Stimulated activated CD8-positive, alpha-beta memory T cell treated with anti-CD3 and anti-CD28 coated beads, Interleukin-12 subunit alpha, Interleukin-12 subunit beta, amount 100 ng/mL, for 1 hour (primary cell): ENCODE measurements at regions not wholly inside any gene's neighbourhood (a gene's known extent, or its start where the extent isn't known, plus 50 kb on each side); places are given as distances from the start of the nearest gene placed in this dataset.
"Not testable (repeated sequence)": the region's sequence is repeated elsewhere in the genome, so short reads cannot be mapped to it uniquely, and the experiment has no call there.

ENCODE experiments used
- DNase-seq: peaks from one replicate; pipeline ENCODE4 v3.0.0-alpha.2; 2020; ENCODE audit warnings: low read depth

- no peak for DNase-seq
Measured at GRCh38 chr10:44172883-44173607, 211.9 kb downstream of the CXCL12 start.

- DNase-seq, result no peak
Measured at GRCh38 chr10:44171765-44172164, 213.1 kb downstream of the CXCL12 start.

- no peak for DNase-seq
Measured at GRCh38 chr10:44168478-44168877, 216.4 kb downstream of the CXCL12 start.

- DNase-seq, result no peak
Measured at GRCh38 chr10:44167752-44168151, 217.1 kb downstream of the CXCL12 start.

- no peak for DNase-seq
Measured at GRCh38 chr10:44166441-44166840, 218.5 kb downstream of the CXCL12 start.

- no peak for DNase-seq
Measured at GRCh38 chr10:44164251-44164956, 220.5 kb downstream of the CXCL12 start.

GRCh38 chr10:44161184-44161583, 223.7 kb downstream of the CXCL12 start:
- DNase-seq, result no peak

- DNase-seq, result no peak
Measured at GRCh38 chr10:44157574-44157973, 227.3 kb downstream of the CXCL12 start.

- DNase-seq, result no peak
Measured at GRCh38 chr10:44154956-44155355, 229.9 kb downstream of the CXCL12 start.

GRCh38 chr10:44153918-44154670, 230.8 kb downstream of the CXCL12 start:
- no peak for DNase-seq

GRCh38 chr10:44143556-44143955, 241.3 kb downstream of the CXCL12 start:
- no peak for DNase-seq

GRCh38 chr10:44132361-44133289, 252.3 kb downstream of the CXCL12 start:
- no peak for DNase-seq

- DNase-seq, result no peak
Measured at GRCh38 chr10:44126291-44126717, 258.6 kb downstream of the CXCL12 start.

- DNase-seq, result no peak
Measured at GRCh38 chr10:44125879-44126278, 259.0 kb downstream of the CXCL12 start.

- DNase-seq, result no peak
Measured at GRCh38 chr10:44118500-44118899, 266.4 kb downstream of the CXCL12 start.

GRCh38 chr10:44116474-44116873, 268.4 kb downstream of the CXCL12 start:
- DNase-seq, result no peak

GRCh38 chr10:44115516-44115915, 269.4 kb downstream of the CXCL12 start:
- DNase-seq, result no peak

GRCh38 chr10:44114441-44114840, 270.5 kb downstream of the CXCL12 start:
- no peak for DNase-seq

GRCh38 chr10:44112280-44112679, 272.6 kb downstream of the CXCL12 start:
- DNase-seq, result not testable (repeated sequence)

- no peak for DNase-seq
Measured at GRCh38 chr10:44105696-44106095, 279.2 kb downstream of the CXCL12 start.

GRCh38 chr10:44102726-44103255, 282.1 kb downstream of the CXCL12 start:
- DNase-seq, result no peak
